Mesothelial cell of epicardium (in vitro differentiated cells): ENCODE measurements at regions not wholly inside any gene's neighbourhood (a gene's known extent, or its start where the extent isn't known, plus 50 kb on each side); places are given as distances from the start of the nearest gene placed in this dataset.

ENCODE experiments used
- DNase-seq, 2 experiments: peaks; one replicate each; pipeline ENCODE4 v3.0.0; 2021; ENCODE audit warnings: low spot score in 2 of 2; ENCODE audit not compliant: unreplicated experiment in 2 of 2
- H3K27ac Mint-ChIP-seq: 2 replicates; pipeline ENCODE4 v1.8.0; 2021; ENCODE audit warnings: mixed read lengths
- H3K27me3 Mint-ChIP-seq: 2 replicates; pipeline ENCODE4 v1.8.0; 2021; ENCODE audit warnings: low read depth, mixed read lengths
- H3K36me3 Mint-ChIP-seq: 2 replicates; pipeline ENCODE4 v1.8.0; 2021; ENCODE audit warnings: mixed read lengths
- H3K4me1 Mint-ChIP-seq: 2 replicates; pipeline ENCODE4 v1.8.0; 2021; ENCODE audit warnings: mixed read lengths
- H3K4me3 Mint-ChIP-seq: 2 replicates; pipeline ENCODE4 v1.8.0; 2021; ENCODE audit warnings: mild to moderate bottlenecking, moderate library complexity, mixed read lengths
- H3K9me3 Mint-ChIP-seq: 2 replicates; pipeline ENCODE4 v1.8.0; 2021; ENCODE audit warnings: mixed read lengths
- CTCF ChIP-seq: fragments of 200-600 bp; sonication (generic); IDR thresholded peaks from one replicate; pipeline ENCODE4 v1.5.0; 2021; ENCODE audit warnings: antibody characterized with exemption; ENCODE audit not compliant: unreplicated experiment

- DNase-seq, result no peak
- peaks cover 2% of the 10 kb centered on the region for H3K36me3 Mint-ChIP-seq
- no peak overlapping the region for H3K27ac Mint-ChIP-seq
- no peak overlapping the region for H3K4me3 Mint-ChIP-seq
- no peaks in the 10 kb centered on the region for H3K27me3 Mint-ChIP-seq
- peaks cover 11% of the 10 kb centered on the region for H3K4me1 Mint-ChIP-seq
- TF ChIP-seq CTCF, result no peak
- peaks cover 14% of the 10 kb centered on the region for H3K9me3 Mint-ChIP-seq
Measured at GRCh38 chr21:41627428-41627827, 119.5 kb upstream of the TMPRSS2 start.

DNA sequence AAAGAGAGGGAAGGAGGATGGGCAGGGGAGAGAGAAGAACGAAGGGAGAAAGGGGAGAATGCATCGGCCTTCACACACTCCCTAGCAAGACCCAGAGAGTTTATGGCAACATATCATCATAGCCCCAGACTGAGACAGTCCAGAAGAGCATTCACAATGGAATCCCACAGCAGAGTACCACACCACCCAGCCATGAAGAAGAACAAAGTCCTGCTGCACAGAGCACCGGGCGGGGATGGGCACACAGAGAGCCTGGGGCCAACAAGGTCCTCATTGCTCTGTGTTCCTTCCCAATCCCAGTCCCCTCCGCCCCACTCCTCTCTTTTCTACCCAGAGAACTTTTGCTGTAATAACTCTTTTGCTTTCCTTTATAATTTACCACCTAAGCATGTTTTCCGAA is 118.1 kb upstream of the TMPRSS2 start:
- TF ChIP-seq CTCF, result no peak
- Mint-ChIP-seq H3K4me1 (no peaks in the 10 kb centered on the region), H3K27ac (no peak overlapping the region), H3K9me3 (peaks cover 14% of the 10 kb centered on the region), H3K4me3 (no peak overlapping the region), H3K27me3 (no peaks in the 10 kb centered on the region), H3K36me3 (no peaks in the 10 kb centered on the region)
- DNase-seq, result no peak

- DNase-seq, result no peak
- TF ChIP-seq CTCF, result no peak
- H3K36me3 Mint-ChIP-seq, result no peaks in the 10 kb centered on the region
- no peak overlapping the region for H3K27ac Mint-ChIP-seq
- peaks cover 14% of the 10 kb centered on the region for H3K9me3 Mint-ChIP-seq
- no peaks in the 10 kb centered on the region for H3K4me1 Mint-ChIP-seq
- H3K4me3 Mint-ChIP-seq, result no peak overlapping the region
- H3K27me3 Mint-ChIP-seq, result no peaks in the 10 kb centered on the region
Measured at GRCh38 chr21:41625428-41625827, 117.5 kb upstream of the TMPRSS2 start.

- no peaks in the 10 kb centered on the region for H3K4me1 Mint-ChIP-seq
- DNase-seq, result no peak
- no peak overlapping the region for H3K27ac Mint-ChIP-seq
Measured at GRCh38 chr21:41624674-41625310, 116.8 kb upstream of the TMPRSS2 start.

GRCh38 chr21:41623945-41624344 is 116.0 kb upstream of the TMPRSS2 start:
- no peak for DNase-seq
- Mint-ChIP-seq H3K36me3 (no peaks in the 10 kb centered on the region), H3K9me3 (peaks cover 14% of the 10 kb centered on the region), H3K27me3 (peaks cover 2% of the 10 kb centered on the region), H3K4me3 (no peak overlapping the region), H3K4me1 (no peaks in the 10 kb centered on the region), H3K27ac (no peak overlapping the region)
- TF ChIP-seq CTCF, result no peak

More at GRCh38 chr21:41624674-41625310, 116.8 kb upstream of the TMPRSS2 start:
- peaks cover 14% of the 10 kb centered on the region for H3K9me3 Mint-ChIP-seq
- no peaks in the 10 kb centered on the region for H3K36me3 Mint-ChIP-seq
- no peak for TF ChIP-seq CTCF
- H3K4me3 Mint-ChIP-seq, result no peak overlapping the region
- peaks cover under 1% of the 10 kb centered on the region for H3K27me3 Mint-ChIP-seq
